ENCODE measurements at regions not wholly inside any gene's neighbourhood (a gene's known extent, or its start where the extent isn't known, plus 50 kb on each side); places are given as distances from the start of the nearest gene placed in this dataset.
"Not testable (repeated sequence)": the region's sequence is repeated elsewhere in the genome, so short reads cannot be mapped to it uniquely, and the experiment has no call there.

DNA sequence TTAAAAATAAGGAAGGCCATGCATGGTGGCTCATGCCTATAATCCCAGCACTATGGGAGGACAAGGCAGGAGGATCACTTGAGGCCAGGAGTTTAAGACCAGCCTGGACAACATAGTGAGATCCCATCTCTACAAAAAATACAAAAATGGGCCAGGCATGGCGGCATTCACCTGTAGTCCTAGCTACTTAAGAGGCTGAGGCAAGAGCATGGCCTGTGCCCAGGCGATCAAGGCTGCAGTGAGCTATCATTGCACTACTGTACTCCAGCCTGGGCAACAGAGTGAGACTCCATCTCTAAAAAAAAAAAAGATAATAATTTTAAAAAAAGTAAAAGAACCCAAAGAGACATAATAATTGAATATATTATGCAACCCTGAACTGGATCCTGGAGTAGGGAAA lies 83.6 kb upstream of the ZNF423 start:
- DNase-seq (ENCODE audit: low spot score) (no peak), FAIRE-seq (no peak)

GRCh38 chr16:49940464-49941224 lies 84.4 kb upstream of the CNEP1R1 start:
- no peak for FAIRE-seq
- no peak for DNase-seq (ENCODE audit: low spot score)

DNA sequence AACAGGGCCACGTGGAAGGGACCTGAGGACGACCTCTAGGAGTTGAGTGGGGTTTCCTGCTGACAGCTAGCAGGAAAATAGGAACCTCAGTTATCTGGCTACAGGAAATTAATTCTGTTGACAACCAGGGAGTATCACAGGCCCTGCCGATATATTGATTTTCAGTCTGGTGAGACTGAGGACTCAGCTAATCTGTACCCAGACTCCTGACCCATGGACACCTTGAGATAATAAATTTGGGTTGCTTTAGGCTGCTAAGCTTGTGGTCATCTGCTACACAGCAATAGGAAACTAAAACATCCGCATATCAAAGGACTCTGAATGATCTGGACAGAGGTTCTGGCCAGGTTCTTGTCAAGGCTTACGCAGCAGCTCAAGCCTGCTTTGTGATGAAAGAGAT lies 80.8 kb upstream of the CNEP1R1 start:
- DNase-seq (ENCODE audit: low spot score) (no peak), FAIRE-seq (no peak)

- no peak for DNase-seq (ENCODE audit: low spot score)
- no peak for FAIRE-seq
Measured at GRCh38 chr16:49947907-49948678, 76.9 kb upstream of the CNEP1R1 start.

DNA sequence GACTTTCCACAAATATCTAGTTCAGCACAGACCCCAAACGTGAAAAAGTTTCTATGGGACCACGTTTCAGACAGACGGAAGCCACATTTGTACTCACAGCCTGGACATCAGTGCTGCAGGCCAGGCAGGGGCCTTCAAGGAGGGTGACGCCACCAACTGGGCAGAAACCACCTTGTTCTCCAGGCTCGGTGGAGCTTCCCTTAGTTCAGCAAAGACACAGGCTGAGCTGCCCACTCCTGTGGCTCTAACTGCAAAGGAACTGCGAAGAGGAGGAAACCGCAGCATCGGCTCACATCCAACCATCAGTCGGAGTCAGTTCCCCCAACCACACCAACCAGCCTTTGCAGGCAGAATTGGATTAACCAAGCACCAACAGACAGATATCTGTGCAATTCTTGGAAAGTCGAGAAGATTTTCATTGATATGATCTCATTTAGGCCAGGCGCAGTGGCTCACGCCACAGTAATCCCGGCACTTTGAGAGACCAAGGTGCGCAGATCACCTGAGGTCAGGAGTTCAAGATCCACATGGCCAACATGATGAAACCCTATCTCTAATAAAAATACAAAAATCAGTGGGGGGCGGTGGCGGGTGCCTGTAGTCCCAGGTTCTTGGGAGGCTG lies 73.3 kb upstream of the CNEP1R1 start:
- no peak for DNase-seq (ENCODE audit: low spot score)
- no peak for FAIRE-seq

- DNase-seq (ENCODE audit: low spot score) (peak; percentile 17), FAIRE-seq (no peak)
Measured at GRCh38 chr16:49952386-49952785, 72.6 kb upstream of the CNEP1R1 start.

GRCh38 chr16:49953090-49953489 lies 71.9 kb upstream of the CNEP1R1 start:
- DNase-seq (ENCODE audit: low spot score) (no peak), FAIRE-seq (no peak)

DNA sequence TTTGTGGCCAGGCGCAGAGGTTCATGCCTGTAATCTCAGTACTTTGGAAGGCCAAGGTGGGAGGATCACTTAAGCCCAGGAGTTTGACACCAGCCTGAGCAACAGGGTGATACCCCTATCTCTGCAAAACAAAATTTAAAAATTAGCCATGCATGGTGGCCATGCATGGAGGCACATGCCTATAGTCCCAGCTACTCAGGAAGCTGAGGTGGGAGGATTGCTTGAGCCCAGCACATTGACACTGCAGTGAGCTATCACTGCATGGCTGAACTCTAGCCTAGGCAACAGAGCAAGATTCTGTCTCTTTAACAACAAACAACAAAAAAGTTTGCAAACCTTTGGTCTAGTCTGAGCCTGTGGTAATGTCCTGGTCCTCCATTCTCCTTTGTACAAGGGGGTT lies 69.2 kb upstream of the CNEP1R1 start:
- DNase-seq (ENCODE audit: low spot score) (no peak), FAIRE-seq (no peak)

- FAIRE-seq (no peak), DNase-seq (ENCODE audit: low spot score) (no peak)
Measured at GRCh38 chr16:49956915-49957314, 68.1 kb upstream of the CNEP1R1 start.

DNA sequence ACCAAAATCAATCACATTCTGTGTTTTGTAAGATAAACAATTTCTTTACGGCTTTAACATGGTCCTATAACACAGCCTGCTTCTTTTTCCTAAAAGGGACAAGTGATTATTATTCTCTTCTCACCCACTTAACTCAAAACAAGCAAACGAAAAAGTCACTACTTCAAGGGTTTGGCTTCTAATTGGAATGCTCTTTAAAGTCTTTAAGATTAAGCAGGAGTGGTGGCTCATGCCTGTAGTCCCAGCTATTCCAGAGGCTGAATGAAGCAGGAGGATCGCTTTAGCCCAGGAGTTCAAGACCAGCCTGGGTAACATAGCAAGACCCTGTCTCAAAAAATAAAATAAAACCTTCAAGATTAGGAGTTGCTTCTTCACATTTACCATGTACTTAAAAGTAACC lies 66.6 kb upstream of the CNEP1R1 start:
- no peak for FAIRE-seq

GRCh38 chr16:49959552-49960277 lies 65.3 kb upstream of the CNEP1R1 start:
- DNase-seq (ENCODE audit: low spot score) (no peak), FAIRE-seq (no peak)

More for the DNA sequence above, 66.6 kb upstream of the CNEP1R1 start:
- no peak for DNase-seq (ENCODE audit: low spot score)

- DNase-seq (ENCODE audit: low spot score) (no peak), FAIRE-seq (no peak)
Measured at GRCh38 chr16:49961089-49961488, 63.9 kb upstream of the CNEP1R1 start.

GRCh38 chr16:49962566-49962965 lies 62.5 kb upstream of the CNEP1R1 start:
- DNase-seq (ENCODE audit: low spot score); FAIRE-seq: not testable (repeated sequence)

DNA sequence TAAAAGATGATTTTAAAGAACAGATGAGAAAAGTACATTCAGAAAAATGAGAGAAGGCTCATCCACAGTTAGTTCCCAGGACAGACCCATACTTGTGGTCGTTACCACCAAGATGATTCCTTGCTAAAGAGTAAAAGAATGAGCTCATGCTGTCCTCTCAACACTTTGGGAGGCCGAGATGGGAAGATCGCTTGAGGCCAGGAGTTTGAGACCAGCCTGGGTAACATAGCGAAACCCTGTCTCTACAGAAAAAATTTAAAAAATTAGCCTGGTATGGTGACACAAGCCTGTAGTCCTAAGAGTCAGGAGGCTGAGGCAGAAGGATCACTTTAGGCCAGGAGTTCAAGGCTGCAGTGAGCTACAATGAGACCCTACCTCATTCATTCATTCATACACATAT lies 60.7 kb upstream of the CNEP1R1 start:
- FAIRE-seq (no peak), DNase-seq (ENCODE audit: low spot score) (no peak)

GRCh38 chr16:49964973-49965372 lies 60.1 kb upstream of the CNEP1R1 start:
- FAIRE-seq (no peak), DNase-seq (ENCODE audit: low spot score) (no peak)

DNA sequence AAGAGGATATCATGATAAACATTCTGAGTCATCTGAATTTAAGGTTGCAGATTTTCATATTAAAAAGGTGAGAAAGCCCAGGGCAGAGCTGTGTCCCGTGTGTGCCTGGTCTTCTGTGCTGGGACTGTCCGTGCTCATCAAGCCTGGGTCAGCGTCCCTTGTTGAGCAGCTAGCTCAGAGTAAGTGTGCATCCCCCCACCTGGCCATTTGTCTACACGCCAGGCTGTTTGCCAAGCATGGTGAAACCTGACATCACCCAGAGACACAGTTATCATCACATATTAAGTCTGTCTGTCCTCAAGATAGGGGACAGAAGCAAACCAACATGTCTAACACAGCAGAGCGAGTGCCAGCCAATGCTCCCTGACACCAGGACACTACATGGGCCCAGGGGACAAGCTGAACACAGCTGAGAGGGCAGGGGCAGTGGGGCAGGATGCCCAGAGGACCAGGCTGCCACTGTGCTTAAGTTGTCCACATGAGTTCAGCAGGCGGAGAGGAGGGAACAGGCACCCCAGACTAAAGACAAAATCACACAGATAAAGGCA lies 57.9 kb upstream of the CNEP1R1 start:
- DNase-seq (ENCODE audit: low spot score): no peak
- no peak for FAIRE-seq

GRCh38 chr16:49969091-49970030 lies 55.7 kb upstream of the CNEP1R1 start:
- FAIRE-seq (no peak), DNase-seq (ENCODE audit: low spot score) (no peak)

DNA sequence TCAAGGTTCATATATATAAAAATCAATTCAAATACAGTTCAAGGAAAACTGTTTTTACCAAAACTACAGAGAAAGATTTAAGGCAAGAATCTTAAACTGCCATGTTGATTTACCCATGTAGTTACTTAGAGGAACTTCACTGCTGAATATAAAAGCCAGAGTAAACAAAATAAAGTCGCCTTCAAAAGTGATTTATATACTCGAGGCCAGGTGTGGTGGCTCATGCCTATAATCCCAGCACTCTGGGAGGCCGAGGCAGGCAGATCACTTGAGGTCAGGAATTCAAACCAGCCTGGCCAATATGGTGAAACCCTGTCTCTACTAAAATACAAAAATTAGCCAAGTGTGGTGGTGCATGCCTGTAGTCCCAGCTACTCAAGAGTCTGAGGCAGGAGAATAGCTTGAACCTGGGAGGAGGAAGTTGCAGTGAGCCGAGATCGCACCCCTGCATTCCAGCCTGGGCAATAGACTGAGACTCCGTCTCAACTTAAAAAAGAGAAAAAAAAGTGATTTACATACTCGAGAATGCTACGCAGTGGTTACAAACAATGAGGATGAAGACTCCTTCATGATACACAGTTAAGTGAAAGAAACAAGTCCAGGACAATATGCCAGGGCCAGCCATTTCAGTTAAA lies 54.1 kb upstream of the CNEP1R1 start:
- FAIRE-seq: no peak
- DNase-seq (ENCODE audit: low spot score): no peak

DNA sequence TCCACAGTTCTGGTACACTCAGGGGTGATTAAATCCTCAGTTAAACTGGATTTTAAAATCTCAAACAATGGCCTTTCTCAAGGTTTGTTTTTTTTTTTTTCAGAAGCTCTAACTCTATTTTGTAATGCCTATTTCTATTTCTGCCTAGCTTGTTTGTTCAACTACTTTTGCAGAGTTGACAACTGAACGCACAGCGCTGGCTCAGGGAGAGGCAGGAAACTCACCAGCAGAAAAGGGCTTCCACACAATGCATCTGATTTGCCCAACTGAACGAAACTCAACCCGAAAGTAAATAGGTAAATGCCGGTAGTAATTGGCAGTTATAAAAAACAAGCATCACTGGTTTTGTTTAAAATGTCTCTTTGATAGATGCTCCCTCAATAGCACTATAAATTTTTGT lies 52.7 kb upstream of the CNEP1R1 start:
- DNase-seq (ENCODE audit: low spot score) (no peak), FAIRE-seq (no peak)

GRCh38 chr16:49972961-49973360 lies 52.1 kb upstream of the CNEP1R1 start:
- DNase-seq (ENCODE audit: low spot score) (no peak), FAIRE-seq (no peak)

Data from RCC 7860 (cell line).